ENCODE measurements at regions not wholly inside any gene's neighbourhood (a gene's known extent, or its start where the extent isn't known, plus 50 kb on each side); places are given as distances from the start of the nearest gene placed in this dataset.

DNA sequence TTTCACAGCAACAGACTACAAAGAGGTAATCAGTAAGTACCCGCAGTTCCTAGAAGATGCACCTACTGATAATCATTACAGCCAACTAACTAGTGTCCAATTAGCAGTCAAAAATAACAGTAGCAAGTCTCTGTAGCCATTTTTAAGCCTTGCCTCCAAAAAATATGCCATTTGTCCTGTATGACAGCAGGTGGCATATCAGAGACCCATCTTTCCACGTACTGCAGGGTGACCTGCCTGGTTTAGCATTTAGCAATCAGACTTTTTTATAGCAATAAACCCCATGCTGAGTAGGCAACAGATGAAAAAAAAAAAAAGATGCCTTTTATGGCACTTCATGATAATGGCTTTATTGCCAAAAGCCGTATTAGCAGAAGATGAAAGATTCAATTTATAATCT is 155.3 kb upstream of the LSM14A start:
- TF ChIP-seq, protein P1, sequence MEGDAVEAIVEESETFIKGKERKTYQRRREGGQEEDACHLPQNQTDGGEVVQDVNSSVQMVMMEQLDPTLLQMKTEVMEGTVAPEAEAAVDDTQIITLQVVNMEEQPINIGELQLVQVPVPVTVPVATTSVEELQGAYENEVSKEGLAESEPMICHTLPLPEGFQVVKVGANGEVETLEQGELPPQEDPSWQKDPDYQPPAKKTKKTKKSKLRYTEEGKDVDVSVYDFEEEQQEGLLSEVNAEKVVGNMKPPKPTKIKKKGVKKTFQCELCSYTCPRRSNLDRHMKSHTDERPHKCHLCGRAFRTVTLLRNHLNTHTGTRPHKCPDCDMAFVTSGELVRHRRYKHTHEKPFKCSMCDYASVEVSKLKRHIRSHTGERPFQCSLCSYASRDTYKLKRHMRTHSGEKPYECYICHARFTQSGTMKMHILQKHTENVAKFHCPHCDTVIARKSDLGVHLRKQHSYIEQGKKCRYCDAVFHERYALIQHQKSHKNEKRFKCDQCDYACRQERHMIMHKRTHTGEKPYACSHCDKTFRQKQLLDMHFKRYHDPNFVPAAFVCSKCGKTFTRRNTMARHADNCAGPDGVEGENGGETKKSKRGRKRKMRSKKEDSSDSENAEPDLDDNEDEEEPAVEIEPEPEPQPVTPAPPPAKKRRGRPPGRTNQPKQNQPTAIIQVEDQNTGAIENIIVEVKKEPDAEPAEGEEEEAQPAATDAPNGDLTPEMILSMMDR (IDR thresholded peaks at IDR 0.05) = no peak
- TF ChIP-seq POLR2A (IDR thresholded peaks at IDR 0.05) (no peak), EP300 (IDR thresholded peaks at IDR 0.05) (no peak)
